Urothelium cell line (cell line): ENCODE measurements at regions not wholly inside any gene's neighbourhood (a gene's known extent, or its start where the extent isn't known, plus 50 kb on each side); places are given as distances from the start of the nearest gene placed in this dataset.
"Not testable (repeated sequence)": the region's sequence is repeated elsewhere in the genome, so short reads cannot be mapped to it uniquely, and the experiment has no call there.

ENCODE experiments used
- DNase-seq: peaks from one replicate; pipeline ENCODE4 v3.0.0; 2011; ENCODE audit warnings: low spot score, mixed read lengths
- FAIRE-seq: peaks from 2 replicates; lab custom pipeline; 2011; peaks lifted over from hg19 to GRCh38; lab: Jason Lieb, UNC

DNA sequence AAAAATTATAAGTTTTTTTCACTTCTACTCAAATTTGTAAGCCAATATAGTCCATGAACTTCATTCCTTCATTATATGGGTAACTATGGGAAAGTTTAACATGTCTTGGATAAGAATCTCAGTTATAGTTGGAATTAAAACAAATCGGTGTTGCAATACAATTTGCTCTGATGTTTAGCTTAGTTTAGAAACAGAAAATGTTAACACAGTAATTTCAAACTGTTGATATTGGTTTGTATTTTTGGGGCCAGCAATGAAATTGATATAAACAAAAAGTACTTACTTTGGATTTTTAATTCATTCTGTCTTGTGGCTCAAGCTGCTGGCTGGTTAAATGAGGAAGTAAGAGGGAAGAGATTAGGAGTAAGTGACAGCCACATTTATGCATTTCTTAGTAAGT, 368.5 kb upstream of the NT5C1B start:
- FAIRE-seq (no peak), DNase-seq (no peak)

DNA sequence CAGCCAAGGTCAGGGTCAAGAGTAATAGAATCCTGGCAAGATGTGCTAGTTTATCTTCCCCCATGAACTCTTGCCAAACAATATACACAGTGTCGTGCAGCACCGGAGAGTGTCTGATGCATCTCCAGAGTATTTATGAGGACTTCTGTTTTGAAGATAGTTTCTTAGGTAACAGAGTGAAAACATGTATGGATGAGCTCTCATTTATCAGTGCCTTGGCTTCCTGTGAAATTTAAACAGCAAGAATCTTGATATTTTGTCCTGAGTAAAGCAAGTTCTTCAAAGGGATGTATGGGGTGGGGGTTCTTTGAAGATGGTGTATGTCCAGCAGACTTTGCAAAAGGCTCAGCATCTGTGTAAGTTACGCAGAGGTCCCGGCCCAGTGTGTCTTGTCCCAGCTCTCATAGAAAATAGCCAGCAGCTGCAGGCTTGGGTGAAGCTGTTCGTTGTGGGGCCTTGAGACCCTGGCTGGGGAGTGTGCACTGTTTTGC, 361.0 kb upstream of the NT5C1B start:
- DNase-seq, result no peak
- no peak for FAIRE-seq

DNA sequence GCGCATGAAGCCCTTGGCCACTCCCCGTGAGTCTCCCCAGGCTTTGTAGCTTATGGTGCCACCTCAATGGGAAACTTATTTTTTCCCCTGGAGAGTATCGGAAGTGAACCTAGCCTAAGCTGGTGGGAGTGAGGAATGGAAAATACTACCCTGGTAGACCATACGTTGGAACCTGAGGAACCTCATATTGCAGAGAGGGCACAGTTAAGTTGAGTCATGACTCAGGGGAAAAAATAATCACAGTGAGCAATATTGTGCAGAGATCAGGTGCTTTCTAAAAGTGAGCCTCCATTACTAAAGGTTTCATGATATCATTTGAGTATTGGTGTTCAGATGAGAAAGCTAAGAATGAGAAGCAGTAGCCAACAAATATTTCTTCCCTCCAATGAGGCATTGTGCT, 360.5 kb upstream of the NT5C1B start:
- FAIRE-seq (no peak), DNase-seq (no peak)

DNA sequence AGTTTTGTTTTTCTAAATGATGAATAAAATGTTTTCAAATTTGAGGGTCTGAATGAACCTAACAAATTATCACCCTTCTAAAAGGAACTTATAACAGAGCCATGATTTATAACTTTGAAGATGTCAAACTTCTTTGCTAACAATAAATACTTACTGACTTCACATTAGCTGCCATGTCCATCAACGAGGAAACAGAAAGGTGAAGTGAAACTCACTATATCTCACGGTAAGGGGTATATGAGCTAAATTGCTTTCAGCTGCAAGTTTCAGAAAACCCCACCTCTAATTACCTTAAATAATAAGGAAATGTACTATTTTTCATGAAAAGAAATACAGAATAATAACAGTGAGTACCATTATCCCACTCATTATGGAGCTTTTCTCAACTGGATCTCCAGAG, 350.8 kb upstream of the NT5C1B start:
- FAIRE-seq (no peak), DNase-seq (no peak)

DNA sequence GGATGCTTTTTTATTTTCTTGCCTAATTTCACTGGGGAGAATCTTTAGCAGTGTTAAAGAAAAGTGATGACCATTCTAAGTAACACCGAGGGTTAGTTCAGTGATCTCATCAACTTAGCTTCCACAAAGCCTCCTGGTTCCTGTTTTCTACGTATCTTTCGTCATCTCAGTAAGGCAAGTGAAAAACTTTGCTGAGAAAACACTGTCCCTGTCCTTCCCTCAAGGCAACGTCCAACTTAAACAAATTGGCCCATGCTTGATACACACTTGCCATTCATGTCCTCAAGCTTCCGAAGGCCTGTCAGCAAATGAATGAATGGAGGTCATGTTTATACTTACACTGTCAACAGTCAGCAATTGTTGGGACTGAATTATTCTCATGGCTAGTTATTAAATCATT, 350.4 kb upstream of the NT5C1B start:
- DNase-seq, result not testable (repeated sequence)
- FAIRE-seq, result peak; percentile 87

DNA sequence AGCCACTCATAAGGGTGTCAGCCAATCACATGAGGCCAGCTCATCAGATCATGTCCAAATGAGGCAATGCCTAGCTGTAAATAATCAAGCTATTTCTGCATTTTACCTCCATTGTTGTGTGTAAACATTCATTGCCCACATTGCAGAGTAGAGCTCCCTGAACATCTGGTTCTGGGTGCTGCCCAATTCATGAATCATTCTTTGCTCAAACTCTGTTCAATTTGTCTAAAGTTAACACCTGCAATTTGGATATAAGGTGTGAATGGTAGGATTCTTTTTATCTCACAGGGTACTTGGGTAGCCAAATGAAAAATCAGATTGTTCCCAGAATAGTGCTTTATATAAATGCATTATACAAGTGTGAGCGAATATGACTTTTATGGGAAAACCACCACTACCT, 345.5 kb upstream of the NT5C1B start:
- no peak for DNase-seq
- no peak for FAIRE-seq

DNA sequence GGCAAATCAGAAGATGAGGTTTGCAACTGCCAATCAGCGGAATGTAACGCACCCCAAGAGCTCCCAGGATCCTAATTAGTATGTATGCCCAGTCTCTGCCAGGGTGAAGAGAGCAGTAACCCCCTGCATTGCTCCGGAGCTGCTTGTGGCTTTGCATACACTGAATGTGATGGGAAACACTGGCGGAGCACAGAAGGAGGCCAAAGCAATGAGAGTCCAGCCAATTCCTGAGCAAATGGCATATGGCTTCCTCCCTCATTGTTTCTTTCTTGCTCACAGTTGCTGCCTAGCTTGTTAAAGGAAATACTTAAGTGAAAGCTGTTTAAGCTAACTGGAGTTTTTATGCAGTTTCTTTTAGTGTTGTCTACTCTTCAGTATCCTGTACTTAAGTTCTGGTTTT, 343.5 kb upstream of the NT5C1B start:
- no peak for DNase-seq
- FAIRE-seq, result no peak

DNA sequence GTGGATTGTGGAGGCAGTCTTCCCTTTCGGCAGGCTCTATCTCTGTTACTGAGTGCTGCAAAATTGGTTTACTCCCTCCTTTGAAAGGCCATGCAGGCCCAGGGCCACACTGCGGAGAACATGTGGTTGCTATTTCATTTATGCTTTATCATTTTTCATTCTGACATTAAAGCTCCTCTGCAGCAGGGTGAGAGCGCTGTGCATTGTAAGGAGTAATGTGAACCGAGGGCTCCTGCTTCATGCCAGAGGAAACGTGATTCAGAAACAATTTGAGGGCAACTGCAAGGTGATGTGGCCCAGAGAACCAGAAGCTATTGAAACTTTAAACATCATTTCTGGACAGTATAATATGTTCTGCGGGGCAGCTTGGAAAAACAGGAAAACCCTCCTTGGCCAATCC, 341.6 kb upstream of the NT5C1B start:
- no peak for DNase-seq
- FAIRE-seq, result no peak

DNA sequence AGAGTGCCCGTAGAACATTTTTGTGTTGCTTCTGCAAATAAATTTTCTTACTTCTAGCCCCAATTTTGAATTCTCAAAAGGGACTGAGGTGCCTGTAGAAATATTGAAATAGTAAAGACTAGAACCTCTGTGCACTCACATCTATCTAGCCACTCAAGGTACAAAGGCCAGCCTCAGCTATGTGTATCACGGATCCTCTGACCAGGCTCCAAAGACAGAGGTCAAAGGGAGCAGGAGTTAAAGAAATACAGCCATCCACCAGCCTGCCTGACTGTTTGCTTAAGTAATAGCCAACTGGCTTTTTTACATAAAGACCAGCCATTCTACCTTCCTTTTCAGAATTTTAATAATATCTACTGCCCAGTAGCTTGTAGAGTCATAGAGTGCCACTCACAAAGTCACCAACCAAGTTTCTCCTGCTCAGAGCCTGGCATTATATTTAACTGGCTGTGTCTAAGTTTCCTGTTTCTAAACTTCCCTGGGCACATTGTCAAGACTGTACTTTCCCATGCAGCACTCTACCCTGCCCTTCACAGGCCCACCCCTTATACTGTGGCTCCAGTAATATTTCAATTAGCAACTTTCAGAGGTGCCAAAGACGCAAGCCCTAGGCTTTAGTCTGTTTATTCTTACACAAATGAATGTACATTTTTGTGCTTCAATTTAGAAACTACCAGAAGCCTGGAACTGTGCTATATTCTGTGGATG, 338.3 kb upstream of the NT5C1B start:
- FAIRE-seq, result no peak
- DNase-seq, result no peak

DNA sequence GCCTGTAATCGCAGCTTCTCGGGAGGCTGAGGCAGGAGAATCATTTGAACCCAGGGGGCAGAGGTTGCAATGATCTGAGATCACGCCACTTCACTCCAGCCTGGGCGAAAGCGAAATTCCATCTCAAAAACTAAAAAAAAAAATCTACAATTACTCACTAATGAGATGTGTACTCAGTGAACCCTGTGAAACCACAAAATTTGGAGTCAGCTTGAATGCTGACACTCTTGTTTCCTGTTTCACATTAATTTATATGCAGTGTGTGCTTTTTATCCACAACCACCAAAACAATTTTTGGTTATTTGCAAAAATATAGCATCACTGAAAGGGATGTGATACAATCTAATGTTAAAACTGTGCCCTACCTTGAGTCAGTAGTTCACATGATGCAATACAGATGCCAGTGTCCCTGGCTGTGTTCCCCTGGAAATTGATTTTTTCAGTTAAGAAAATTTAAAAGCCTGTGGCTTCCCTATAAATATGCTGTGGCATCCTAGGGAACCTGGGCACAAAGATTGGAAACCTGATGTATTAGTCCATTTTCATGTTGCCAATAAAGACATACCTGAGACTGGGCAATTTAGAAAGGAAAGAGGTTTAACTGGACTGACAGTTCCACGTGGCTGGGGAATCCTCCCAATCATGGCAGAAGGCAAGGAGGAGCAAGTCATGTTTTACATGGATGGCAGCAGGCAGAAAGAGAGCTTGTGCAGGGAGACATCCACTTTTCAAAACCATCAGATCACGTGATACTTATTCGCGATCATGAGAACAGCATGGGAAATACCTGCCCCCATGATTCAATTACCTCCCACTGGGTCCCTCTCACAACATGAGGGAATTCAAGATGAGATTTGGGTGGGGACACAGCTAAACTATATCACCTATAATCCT, 337.5 kb upstream of the NT5C1B start:
- DNase-seq (no peak), FAIRE-seq (peak; percentile 30)

DNA sequence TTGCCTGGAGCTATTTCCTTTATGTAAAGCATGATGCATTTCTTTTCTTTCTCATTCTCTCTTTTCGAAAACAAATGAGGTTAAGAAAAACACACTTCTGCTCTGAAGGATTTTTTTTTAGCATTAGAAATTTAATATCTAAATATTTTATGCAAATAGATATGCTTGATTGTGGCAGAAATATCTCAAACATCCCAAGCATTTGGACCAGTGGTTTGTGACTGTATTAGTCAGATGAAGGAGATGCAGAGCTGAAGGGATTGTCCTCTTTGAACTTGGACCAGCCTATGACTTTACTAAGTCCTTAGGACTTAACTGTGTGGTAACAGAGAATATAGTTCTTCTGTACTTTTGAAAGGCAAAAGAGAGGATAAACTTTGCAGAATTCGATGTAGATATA, 335.9 kb upstream of the NT5C1B start:
- DNase-seq (peak; percentile 46), FAIRE-seq (no peak)

DNA sequence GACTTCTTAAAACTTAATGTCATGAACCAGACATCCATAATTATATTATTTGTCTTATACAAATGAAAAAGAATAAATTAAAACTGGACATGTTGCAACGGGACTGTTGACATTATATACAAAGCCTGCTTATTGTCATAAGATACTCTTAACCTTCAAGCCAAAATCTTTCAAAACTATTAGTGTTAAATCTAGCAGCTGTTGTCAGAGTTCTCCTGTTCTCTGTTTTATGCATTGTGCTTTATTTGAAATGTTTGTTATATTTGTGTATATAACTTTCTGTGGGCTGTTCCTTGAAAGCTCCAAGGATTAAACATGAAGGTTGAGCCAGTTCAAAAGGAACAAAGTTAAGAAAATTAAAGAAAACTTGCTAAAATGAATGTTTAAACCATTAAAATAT, 335.5 kb upstream of the NT5C1B start:
- FAIRE-seq (no peak), DNase-seq (no peak)

DNA sequence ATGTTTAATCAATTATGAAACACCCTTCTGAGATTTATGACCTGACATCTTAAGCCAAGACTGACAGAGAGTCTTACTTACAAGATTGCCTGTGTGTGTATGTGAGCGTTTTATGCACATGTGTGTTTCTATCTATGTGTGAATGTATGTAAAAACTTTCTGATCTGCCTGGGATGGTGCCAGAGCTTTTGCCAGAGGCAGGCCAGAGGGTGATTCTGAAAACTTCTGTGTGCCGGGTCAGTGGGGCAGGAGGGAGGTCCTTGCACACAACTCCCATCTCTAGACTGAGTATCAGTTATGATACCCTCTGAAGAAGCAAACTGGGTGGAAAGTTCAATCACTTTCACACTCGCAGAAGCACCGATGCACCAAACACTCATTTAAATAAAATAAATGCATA, 335.0 kb upstream of the NT5C1B start:
- FAIRE-seq, result no peak

DNA sequence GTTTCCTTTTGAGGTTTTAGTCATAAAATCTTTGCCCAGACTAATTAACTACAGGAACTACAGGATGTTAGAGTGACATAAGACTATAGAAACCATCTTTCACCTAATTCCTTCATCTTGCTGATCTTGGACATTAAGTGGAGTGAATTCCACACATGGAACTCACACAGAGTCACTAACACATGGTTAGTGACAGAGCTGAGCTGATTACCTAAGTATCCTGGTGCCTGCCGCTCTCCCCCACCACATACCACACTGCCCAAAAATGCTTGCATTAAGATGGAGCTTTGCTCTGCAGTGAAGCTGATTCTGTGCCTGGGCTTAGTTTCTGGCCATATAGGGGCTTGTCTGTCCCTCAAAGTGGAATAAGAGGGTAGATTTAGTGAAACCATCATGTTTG, 332.9 kb upstream of the NT5C1B start:
- DNase-seq (no peak), FAIRE-seq (no peak)

More for the DNA sequence above, 335.0 kb upstream of the NT5C1B start:
- no peak for DNase-seq

DNA sequence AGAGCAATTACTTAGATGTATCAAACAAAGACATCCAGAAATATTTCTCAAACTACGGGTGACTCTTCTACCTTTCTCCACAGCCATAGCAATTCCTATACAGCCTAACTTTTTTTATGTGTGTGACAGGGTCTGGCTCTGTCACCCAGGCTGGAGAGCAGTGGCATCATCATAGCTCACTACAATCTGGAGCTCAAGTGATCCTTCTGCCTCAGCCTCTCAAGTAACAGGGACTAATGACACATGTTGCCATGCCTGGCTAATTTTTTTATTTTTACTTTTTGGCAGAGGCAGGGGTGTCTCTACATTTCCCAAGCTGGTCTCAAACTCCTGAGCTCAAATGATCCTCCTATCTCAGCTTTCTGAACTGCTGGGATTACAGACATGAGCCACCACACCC, 328.9 kb upstream of the NT5C1B start:
- DNase-seq (no peak), FAIRE-seq (no peak)

DNA sequence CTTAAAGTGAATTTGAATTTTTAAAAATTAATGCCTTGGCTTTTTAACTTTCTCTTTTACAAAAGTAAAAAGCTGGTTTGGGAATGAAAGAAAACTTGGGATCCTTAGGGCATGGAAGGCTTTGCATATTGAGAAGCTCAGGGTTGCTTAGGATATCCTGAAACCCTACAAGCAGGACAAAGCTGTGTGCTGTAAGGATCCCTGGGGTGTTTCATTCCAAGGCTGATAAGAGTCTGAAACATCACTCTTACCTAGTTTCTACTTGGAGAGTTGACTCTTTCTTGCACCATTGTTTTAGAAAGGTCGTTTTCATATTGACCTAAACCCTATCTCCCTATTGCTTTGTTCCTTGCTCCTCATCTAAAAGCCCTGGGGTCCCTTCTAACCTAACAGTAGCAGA, 325.9 kb upstream of the NT5C1B start:
- FAIRE-seq, result no peak
- DNase-seq, result no peak

DNA sequence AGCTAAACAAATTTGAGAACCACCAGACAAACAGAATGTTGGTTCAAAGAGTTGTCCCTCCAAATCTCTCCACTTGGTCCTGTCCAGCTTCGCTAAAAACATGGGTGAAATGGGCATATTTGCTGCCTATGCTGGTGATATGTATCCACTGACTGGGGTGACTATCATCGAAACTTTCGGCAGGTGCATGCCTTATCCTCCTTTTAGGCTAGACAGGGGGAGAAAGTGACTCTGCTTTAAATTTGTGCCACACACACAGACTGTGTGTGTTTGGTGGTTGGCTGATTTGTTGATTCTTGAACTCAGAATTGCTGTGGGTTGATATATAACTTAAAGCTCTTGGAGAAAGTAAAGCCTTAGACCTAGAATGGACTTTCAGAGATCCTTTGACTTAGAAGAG, 324.1 kb upstream of the NT5C1B start:
- DNase-seq (no peak), FAIRE-seq (no peak)

DNA sequence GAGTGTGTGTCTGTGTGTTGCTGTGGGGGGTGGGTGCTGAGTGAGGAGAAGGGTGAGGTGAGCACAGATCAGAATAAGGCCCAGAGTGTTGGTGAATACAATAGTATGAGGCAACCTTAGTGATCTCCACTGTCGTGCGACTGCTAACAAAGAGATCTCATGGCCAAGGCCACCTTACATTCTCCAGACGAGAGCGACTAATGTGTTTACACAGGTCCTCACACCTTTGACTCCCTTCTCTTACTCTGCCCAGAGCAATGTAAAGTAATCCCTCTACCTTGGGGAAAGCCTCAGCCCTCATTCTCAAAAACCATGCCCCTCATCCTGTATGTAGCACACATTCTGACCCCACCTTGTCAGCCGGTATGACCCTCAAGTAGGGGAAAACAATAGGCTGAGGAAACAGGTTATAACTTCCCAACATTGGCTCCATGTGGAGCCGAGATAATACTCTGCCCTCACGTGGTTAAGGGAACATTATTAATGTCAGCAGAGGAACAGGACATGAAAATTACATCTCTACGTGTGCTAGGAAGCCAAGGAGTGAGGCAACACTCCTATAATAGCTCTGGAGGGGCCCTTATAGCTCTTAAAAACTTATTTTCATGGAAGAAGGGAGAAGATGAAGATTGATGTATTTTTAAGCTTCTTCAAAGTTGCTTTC, 323.0 kb upstream of the NT5C1B start:
- FAIRE-seq, result no peak
- no peak for DNase-seq

DNA sequence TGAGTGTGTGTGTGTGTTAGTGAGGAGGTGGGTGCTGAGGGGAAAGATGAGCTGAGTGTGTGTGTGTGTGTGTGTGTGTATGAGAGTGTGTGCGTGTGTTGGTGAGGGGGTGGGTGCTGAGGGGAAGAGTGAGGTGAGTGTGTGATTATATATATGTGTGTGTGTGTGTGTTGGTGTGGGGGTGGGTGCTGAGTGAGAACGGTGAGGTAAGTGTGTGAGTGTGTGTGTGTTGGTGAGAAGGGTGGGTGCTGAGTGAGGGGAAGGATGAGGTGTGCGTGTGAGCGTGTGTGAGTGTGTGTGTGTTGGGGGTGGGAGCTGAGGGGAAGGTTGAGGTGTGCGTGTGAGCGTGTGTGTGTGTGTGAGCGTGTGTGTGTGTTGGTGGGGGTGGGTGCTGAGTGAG, 322.0 kb upstream of the NT5C1B start:
- no peak for FAIRE-seq
- no peak for DNase-seq

DNA sequence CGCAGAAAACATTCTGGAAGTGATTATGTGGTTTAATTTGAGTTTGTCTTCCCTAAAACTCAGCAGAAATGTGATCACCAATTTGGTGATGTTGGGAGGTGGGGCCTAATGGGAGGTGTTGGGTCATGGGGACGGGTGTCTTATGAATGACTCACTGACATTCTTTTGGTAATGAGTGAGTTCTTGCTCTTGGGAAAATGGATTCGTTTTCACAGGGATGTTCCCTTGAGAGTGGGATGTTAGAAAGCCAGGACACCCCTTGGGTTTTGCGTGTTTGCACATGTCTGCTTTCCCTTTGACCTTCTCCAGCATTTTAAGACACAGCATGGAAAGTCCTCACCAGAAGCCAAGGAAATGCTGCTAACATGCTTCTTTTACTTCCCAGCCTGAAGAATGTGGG, 321.5 kb upstream of the NT5C1B start:
- DNase-seq, result peak; percentile 56
- FAIRE-seq, result peak; percentile 93

DNA sequence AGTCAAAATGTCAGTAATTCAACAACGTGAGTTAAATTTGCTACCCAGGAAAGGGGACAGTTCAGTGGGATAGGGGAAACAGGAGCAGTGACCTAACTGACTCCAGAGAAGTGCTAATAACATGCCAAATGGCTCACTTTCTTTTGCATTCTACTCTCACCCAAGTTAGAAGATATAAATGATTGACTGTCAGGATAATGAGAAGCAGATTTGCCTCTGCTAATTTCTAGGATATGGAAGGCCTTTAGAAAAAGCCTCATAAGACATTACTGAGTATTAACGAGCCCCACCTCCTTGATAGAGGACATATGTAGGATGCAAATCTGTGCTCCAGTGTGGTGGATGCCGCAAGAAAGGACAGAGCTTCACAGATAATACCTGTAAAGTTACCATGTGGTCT, 318.6 kb upstream of the NT5C1B start:
- DNase-seq (no peak), FAIRE-seq (no peak)

DNA sequence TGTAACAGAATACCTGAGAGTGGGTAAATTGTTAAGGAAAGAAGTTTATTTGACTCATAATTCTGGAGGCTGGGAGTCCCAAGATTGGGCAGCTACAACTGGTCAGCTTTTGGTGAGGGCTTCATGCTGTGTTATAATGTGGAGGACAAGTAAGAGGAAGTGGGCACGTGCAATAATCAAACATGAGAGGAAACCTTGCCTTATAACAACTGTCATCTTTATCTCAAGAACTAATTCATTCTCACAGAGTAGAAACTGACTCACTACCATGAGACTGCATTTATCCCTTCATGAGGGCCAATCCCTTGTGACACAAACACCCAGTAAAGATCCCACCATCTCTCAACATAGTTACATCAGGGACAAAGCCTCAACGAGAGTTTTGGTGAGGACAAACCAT, 318.1 kb upstream of the NT5C1B start:
- no peak for DNase-seq

More for the DNA sequence above, 318.1 kb upstream of the NT5C1B start:
- FAIRE-seq, result no peak
